HEK293 (cell line): ENCODE measurements at regions not wholly inside any gene's neighbourhood (a gene's known extent, or its start where the extent isn't known, plus 50 kb on each side); places are given as distances from the start of the nearest gene placed in this dataset.

Source experiments
- AEBP2 ChIP-seq: fragments of 450-650 bp; formaldehyde crosslinking; IDR thresholded peaks from 2 replicates; pipeline ENCODE4 v1.5.1; 2016; ENCODE audit warnings: missing biosample characterization, missing genetic modification characterization, borderline replicate concordance
- BCL6B ChIP-seq: fragments of 450-650 bp; formaldehyde crosslinking; IDR thresholded peaks from 2 replicates; pipeline ENCODE4 v1.5.1; 2017; ENCODE audit warnings: missing biosample characterization, missing genetic modification characterization
- KLF1 ChIP-seq: fragments of 450-650 bp; formaldehyde crosslinking; IDR thresholded peaks from 2 replicates; pipeline ENCODE4 v1.5.1; 2016; ENCODE audit warnings: missing biosample characterization, missing genetic modification characterization
- OVOL3 ChIP-seq: fragments of 450-650 bp; formaldehyde crosslinking; IDR thresholded peaks from 2 replicates; pipeline ENCODE4 v1.5.1; 2016; ENCODE audit warnings: missing biosample characterization, missing genetic modification characterization
- PBX3 ChIP-seq: sonication (generic); formaldehyde crosslinking; IDR thresholded peaks from 2 replicates; pipeline ENCODE4 v1.8.1; 2022; ENCODE audit warnings: mild to moderate bottlenecking, moderate library complexity, missing genetic modification reagents
- PRDM6 ChIP-seq: fragments of 450-650 bp; formaldehyde crosslinking; IDR thresholded peaks from 2 replicates; pipeline ENCODE4 v1.5.1; 2017; ENCODE audit warnings: missing biosample characterization, missing genetic modification characterization
- REPIN1 ChIP-seq: fragments of 450-650 bp; formaldehyde crosslinking; IDR thresholded peaks from 2 replicates; pipeline ENCODE4 v1.5.1; 2017; ENCODE audit warnings: missing biosample characterization, missing genetic modification characterization, low read depth
- SCRT2 ChIP-seq: fragments of 450-650 bp; formaldehyde crosslinking; IDR thresholded peaks from 2 replicates; pipeline ENCODE4 v1.5.1; 2016; ENCODE audit warnings: missing biosample characterization, missing genetic modification characterization
- TCF7L2 ChIP-seq: IDR thresholded peaks from 2 replicates; pipeline ENCODE4 v1.6.1; 2011; ENCODE audit warnings: low read depth, mild to moderate bottlenecking, inconsistent platforms, low read length, moderate library complexity, borderline replicate concordance
- YY1 ChIP-seq: fragments of 450-650 bp; formaldehyde crosslinking; IDR thresholded peaks from 2 replicates; pipeline ENCODE4 v1.5.1; 2018; ENCODE audit warnings: missing biosample characterization, missing genetic modification characterization
- ZBTB10 ChIP-seq: fragments of 450-650 bp; formaldehyde crosslinking; IDR thresholded peaks from 2 replicates; pipeline ENCODE4 v1.5.1; 2016; ENCODE audit warnings: missing biosample characterization, missing genetic modification characterization
- ZBTB7A ChIP-seq: fragments of 450-650 bp; formaldehyde crosslinking; IDR thresholded peaks from 2 replicates; pipeline ENCODE4 v1.5.1; 2016; ENCODE audit warnings: low read depth, missing biosample characterization, missing genetic modification characterization
- ZEB2 ChIP-seq: fragments of 450-650 bp; formaldehyde crosslinking; IDR thresholded peaks from 2 replicates; pipeline ENCODE4 v1.5.1; 2016; ENCODE audit warnings: missing biosample characterization, missing genetic modification characterization
- ZIC2 ChIP-seq: fragments of 450-650 bp; formaldehyde crosslinking; IDR thresholded peaks from 2 replicates; pipeline ENCODE4 v1.5.1; 2016; ENCODE audit warnings: missing biosample characterization, missing genetic modification characterization
- ZNF132 ChIP-seq: fragments of 450-650 bp; formaldehyde crosslinking; IDR thresholded peaks from 2 replicates; pipeline ENCODE4 v1.5.1; 2017; ENCODE audit warnings: missing biosample characterization, missing genetic modification characterization, borderline replicate concordance
- ZNF140 ChIP-seq: fragments of 450-650 bp; formaldehyde crosslinking; IDR thresholded peaks from 2 replicates; pipeline ENCODE4 v1.5.1; 2016; ENCODE audit warnings: missing biosample characterization, missing genetic modification characterization
- ZNF2 ChIP-seq: fragments of 450-650 bp; formaldehyde crosslinking; IDR thresholded peaks from 2 replicates; pipeline ENCODE4 v1.5.1; 2016; ENCODE audit warnings: missing biosample characterization, missing genetic modification characterization
- ZNF248 ChIP-seq: fragments of 450-650 bp; formaldehyde crosslinking; IDR thresholded peaks from 2 replicates; pipeline ENCODE4 v1.5.1; 2017; ENCODE audit warnings: missing biosample characterization, missing genetic modification characterization
- ZNF274 ChIP-seq, 2 experiments: fragments of 200-500 bp in 1 of 2; fragments of 450-650 bp in 1 of 2; sonication (Bioruptor generic) in 1 of 2; formaldehyde crosslinking in 1 of 2; IDR thresholded peaks; 2 replicates each; pipeline versions ENCODE4 v1.5.1 to v1.6.1; 2014 to 2016; ENCODE audit warnings: borderline replicate concordance in 1 of 2, inconsistent platforms in 1 of 2, low read length in 1 of 2, missing biosample characterization in 1 of 2, missing genetic modification characterization in 1 of 2
- ZNF335 ChIP-seq: fragments of 450-650 bp; formaldehyde crosslinking; conservative IDR thresholded peaks from 2 replicates; pipeline ENCODE4 v1.5.1; 2016; ENCODE audit warnings: missing biosample characterization, missing genetic modification characterization
- ZNF350 ChIP-seq: fragments of 450-650 bp; formaldehyde crosslinking; IDR thresholded peaks from 2 replicates; pipeline ENCODE4 v1.5.0; 2017; ENCODE audit warnings: missing biosample characterization, mild to moderate bottlenecking, missing genetic modification characterization
- ZNF354C ChIP-seq: fragments of 450-650 bp; formaldehyde crosslinking; IDR thresholded peaks from 2 replicates; pipeline ENCODE4 v1.5.1; 2016; ENCODE audit warnings: missing biosample characterization, missing genetic modification characterization, low read depth, borderline replicate concordance
- ZNF529 ChIP-seq: fragments of 450-650 bp; formaldehyde crosslinking; IDR thresholded peaks from 2 replicates; pipeline ENCODE4 v1.5.1; 2017; ENCODE audit warnings: missing genetic modification characterization, missing biosample characterization; ENCODE audit not compliant: insufficient replicate concordance
- ZNF530 ChIP-seq: fragments of 450-650 bp; formaldehyde crosslinking; IDR thresholded peaks from 2 replicates; pipeline ENCODE4 v1.5.1; 2016; ENCODE audit warnings: low read depth, missing biosample characterization, missing genetic modification characterization
- ZNF549 ChIP-seq: fragments of 450-650 bp; IDR thresholded peaks from 2 replicates; pipeline ENCODE4 v1.5.1; 2018; ENCODE audit warnings: missing biosample characterization, missing genetic modification characterization, mild to moderate bottlenecking, inconsistent platforms, moderate library complexity
- ZNF571 ChIP-seq: fragments of 450-650 bp; formaldehyde crosslinking; IDR thresholded peaks from 2 replicates; pipeline ENCODE4 v1.5.0; 2017; ENCODE audit warnings: missing biosample characterization, missing genetic modification characterization
- ZNF600 ChIP-seq: fragments of 450-650 bp; formaldehyde crosslinking; IDR thresholded peaks from 2 replicates; pipeline ENCODE4 v1.5.1; 2016; ENCODE audit warnings: missing biosample characterization, missing genetic modification characterization
- ZNF610 ChIP-seq: fragments of 450-650 bp; formaldehyde crosslinking; IDR thresholded peaks from 2 replicates; pipeline ENCODE4 v1.5.1; 2016; ENCODE audit warnings: missing biosample characterization, missing genetic modification characterization, borderline replicate concordance
- ZNF658 ChIP-seq: fragments of 450-650 bp; formaldehyde crosslinking; IDR thresholded peaks from 2 replicates; pipeline ENCODE4; 2016; ENCODE audit warnings: missing biosample characterization, missing genetic modification characterization
- ZNF664 ChIP-seq: fragments of 450-650 bp; formaldehyde crosslinking; IDR thresholded peaks from 2 replicates; pipeline ENCODE4 v1.5.1; 2016; ENCODE audit warnings: missing biosample characterization, missing genetic modification characterization
- ZSCAN23 ChIP-seq: fragments of 450-650 bp; formaldehyde crosslinking; IDR thresholded peaks from 2 replicates; pipeline ENCODE4 v1.5.1; 2016; ENCODE audit warnings: missing biosample characterization, missing genetic modification characterization
- ZXDB ChIP-seq: fragments of 450-650 bp; formaldehyde crosslinking; IDR thresholded peaks from 2 replicates; pipeline ENCODE4 v1.5.1; 2016; ENCODE audit warnings: missing biosample characterization, missing genetic modification characterization

- TF ChIP-seq BCL6B (tag by site-specific recombination) (no peak), YY1 (tag by site-specific recombination) (no peak), OVOL3 (no peak), ZXDB (tag by site-specific recombination) (0 out of 2 replicates have a peak, but pooled peaks have one; percentile 30), SCRT2 (no peak), ZSCAN23 (tag by site-specific recombination) (no peak), ZNF140 (tag by site-specific recombination) (no peak), ZNF248 (tag by site-specific recombination) (no peak), ZIC2 (tag by site-specific recombination) (peak; percentile 23; the same call in 1 of the 2 replicates), ZNF529 (tag by site-specific recombination) (no peak), ZBTB10 (no peak), ZBTB7A (tag by site-specific recombination) (no peak), ZNF571 (tag by site-specific recombination) (no peak), ZNF2 (tag by site-specific recombination) (no peak), ZNF274 (IDR thresholded peaks at IDR 0.05; ENCODE audit: low read length) (no peak), ZNF274 (tag by site-specific recombination; IDR thresholded peaks at IDR 0.05; ENCODE audit: borderline replicate concordance) (no peak), TCF7L2 (peak; percentile 95), PRDM6 (tag by site-specific recombination) (peak; percentile 72), KLF1 (tag by site-specific recombination) (no peak), ZNF600 (tag by site-specific recombination) (no peak), ZNF664 (tag by site-specific recombination) (no peak), ZEB2 (no peak), ZNF610 (tag by site-specific recombination) (no peak), ZNF354C (no peak), AEBP2 (tag by site-specific recombination) (no peak), ZNF335 (peak; percentile 57), ZNF132 (no peak), REPIN1 (tag by site-specific recombination) (no peak), ZNF530 (no peak), PBX3 (no peak), ZNF549 (tag by site-specific recombination) (no peak), ZNF350 (no peak), ZNF658 (tag by site-specific recombination) (no peak)
Measured at GRCh38 chr11:116459185-116460045, 313.4 kb downstream of the BUD13 start (continued).
